HCT116 (cell line): ENCODE measurements at regions not wholly inside any gene's neighbourhood (a gene's known extent, or its start where the extent isn't known, plus 50 kb on each side); places are given as distances from the start of the nearest gene placed in this dataset.
A peak's percentile ranks its signal among the peaks of the same experiment; 100 is the strongest.

ENCODE experiments used
- ATAC-seq: fragments of 200-7000 bp; cut with Tn5 transposase; 2 replicates; pipeline ENCODE4 v1.9.1; 2020; ENCODE audit warnings: mild to moderate bottlenecking, moderate library complexity
- BruUV-seq: library from RNA; stranded (reverse); fragments of 400-500 nt; replicated peaks from 2 replicates; lab custom pipeline; 2021; lab: Mats Ljungman, UMichigan
- CTCF ChIA-PET: fragments of 300-600 bp; sonication (Branson Sonifier 250); formaldehyde crosslinking; loops from one replicate; lab custom pipeline; 2021; ENCODE audit warnings: antibody characterized with exemption; lab: Charles Lee
- POLR2A ChIA-PET: fragments of 300-600, 350-600 bp; sonication (Branson Sonifier 250); formaldehyde crosslinking; loops from one replicate; lab custom pipeline; 2021; ENCODE audit warnings: antibody characterized with exemption; lab: Charles Lee
- RAD21 ChIA-PET, 2 experiments: fragments of 300-600 bp; sonication (Branson Sonifier 250); formaldehyde crosslinking; loops; one replicate each; lab custom pipeline; 2023; ENCODE audit warnings: low total read pairs in 2 of 2; ENCODE audit not compliant: uncharacterized antibody in 2 of 2, unreplicated experiment in 2 of 2, low non-redundant PET in 1 of 2; lab: Charles Lee
- DNase-seq: peaks from one replicate; pipeline ENCODE4 v3.0.0-alpha.2; 2010; ENCODE audit warnings: low read depth, low spot score
- H2AFZ ChIP-seq: fragments of 200-600 bp; shearing (Covaris generic), sonication (generic); 2 replicates; pipeline ENCODE4 v1.6.1; 2017; ENCODE audit warnings: low read depth, mixed run types, mixed read lengths, antibody characterized with exemption, low read length; ENCODE audit not compliant: poor library complexity, severe bottlenecking
- H3K27ac ChIP-seq: 2 replicates; pipeline ENCODE4 v1.5.1; 2012; ENCODE audit warnings: low read depth, low read length
- H3K27me3 ChIP-seq: fragments of 200-600 bp; sonication (generic); 2 replicates; pipeline ENCODE4 v1.6.1; 2016; ENCODE audit warnings: mixed run types, low read length, mixed read lengths; ENCODE audit not compliant: insufficient read depth
- H3K36me3 ChIP-seq, 2 experiments: fragments of 200-500 bp in 1 of 2; fragments of 200-600 bp in 1 of 2; sonication (Bioruptor generic) in 1 of 2; sonication (generic) in 1 of 2; 2 replicates each; pipeline versions ENCODE4 v1.5.1 to v1.6.1; 2014 to 2016; ENCODE audit warnings: low read length in 2 of 2, inconsistent platforms in 1 of 2, mixed read lengths in 1 of 2, mixed run types in 1 of 2; ENCODE audit not compliant: insufficient read depth in 2 of 2, control insufficient read depth in 1 of 2
- H3K4me1 ChIP-seq, 2 experiments: fragments of 200-600 bp in 1 of 2; sonication (generic) in 1 of 2; 2 replicates each; pipeline versions ENCODE4 v1.5.1 to v1.6.1; 2012 to 2017; ENCODE audit warnings: low read length in 2 of 2, inconsistent platforms in 1 of 2, mild to moderate bottlenecking in 1 of 2, mixed read lengths in 1 of 2, mixed run types in 1 of 2, moderate library complexity in 1 of 2; ENCODE audit not compliant: insufficient read depth in 2 of 2, control insufficient read depth in 1 of 2
- H3K4me2 ChIP-seq: fragments of 200-600 bp; sonication (generic); 2 replicates; pipeline ENCODE4 v1.6.1; 2017; ENCODE audit warnings: mixed run types, low read length, mixed read lengths
- H3K4me3 ChIP-seq, 2 experiments: fragments of 200-600 bp in 1 of 2; sonication (generic) in 1 of 2; replicated peaks in 1 of 2; 2 replicates each; pipeline ENCODE4 v1.5.1; 2011 to 2016; ENCODE audit warnings: low read length in 2 of 2, control low read depth in 1 of 2, low read depth in 1 of 2, mild to moderate bottlenecking in 1 of 2, mixed read lengths in 1 of 2, mixed run types in 1 of 2
- H3K79me2 ChIP-seq: fragments of 200-600 bp; sonication (generic); 2 replicates; pipeline ENCODE4 v1.6.1; 2017; ENCODE audit warnings: mild to moderate bottlenecking, mixed run types, low read length, moderate library complexity, mixed read lengths; ENCODE audit not compliant: insufficient read depth
- H3K9ac ChIP-seq: fragments of 200-600 bp; sonication (generic); 2 replicates; pipeline ENCODE4 v1.6.1; 2016; ENCODE audit warnings: low read length, mixed read lengths
- H3K9me2 ChIP-seq: fragments of 200-600 bp; sonication (generic), shearing (Covaris generic); 2 replicates; pipeline ENCODE4 v1.6.1; 2017; ENCODE audit warnings: mixed run types, mild to moderate bottlenecking, moderate library complexity; ENCODE audit not compliant: insufficient read depth
- H3K9me3 ChIP-seq, 2 experiments: fragments of 200-500 bp in 1 of 2; fragments of 200-600 bp in 1 of 2; sonication (Bioruptor generic) in 1 of 2; sonication (generic) in 1 of 2; 2 replicates each; pipeline ENCODE4 v1.6.1; 2014 to 2017; ENCODE audit warnings: low read length in 2 of 2, mixed read lengths in 2 of 2, inconsistent platforms in 1 of 2, low read depth in 1 of 2, mild to moderate bottlenecking in 1 of 2, mixed run types in 1 of 2, moderate library complexity in 1 of 2; ENCODE audit not compliant: control insufficient read depth in 1 of 2, insufficient read depth in 1 of 2
- H4K20me1 ChIP-seq: fragments of 200-600 bp; sonication (generic), shearing (Covaris generic); 2 replicates; pipeline ENCODE4 v1.6.1; 2017; ENCODE audit warnings: mixed run types, mild to moderate bottlenecking, moderate library complexity; ENCODE audit not compliant: insufficient read depth
- EGR1 ChIP-seq: IDR thresholded peaks from 2 replicates; pipeline ENCODE4 v1.6.1; 2012; ENCODE audit warnings: low read depth
- EZH2 ChIP-seq: fragments of 200-600 bp; sonication (generic); IDR thresholded peaks from 2 replicates; pipeline ENCODE4 v1.6.1; 2017; ENCODE audit warnings: antibody characterized with exemption, mixed run types
- EZH2phosphoT487 ChIP-seq: fragments of 200-600 bp; IDR thresholded peaks from 2 replicates; pipeline ENCODE4 v1.6.1; 2018; ENCODE audit warnings: antibody characterized with exemption, borderline replicate concordance
- SP1 ChIP-seq: IDR thresholded peaks from 2 replicates; pipeline ENCODE4 v1.6.1; 2012; ENCODE audit warnings: low read depth
- YY1 ChIP-seq: IDR thresholded peaks from 2 replicates; pipeline ENCODE4 v1.6.1; 2011; ENCODE audit warnings: low read length, low read depth, moderate library complexity, mild to moderate bottlenecking; ENCODE audit not compliant: insufficient replicate concordance; ENCODE audit errors: extremely low read depth
- intact Hi-C: fragments of 100-400 bp; cut with micrococcal nuclease; formaldehyde crosslinking; loops from 2 replicates; pipeline ENCODE4 v1.10.0; 2022
- TF ChIP-seq, protein P1 (sequence below): IDR thresholded peaks from 2 replicates; pipeline ENCODE4 v1.6.1; 2012; ENCODE audit warnings: low read depth

DNA sequence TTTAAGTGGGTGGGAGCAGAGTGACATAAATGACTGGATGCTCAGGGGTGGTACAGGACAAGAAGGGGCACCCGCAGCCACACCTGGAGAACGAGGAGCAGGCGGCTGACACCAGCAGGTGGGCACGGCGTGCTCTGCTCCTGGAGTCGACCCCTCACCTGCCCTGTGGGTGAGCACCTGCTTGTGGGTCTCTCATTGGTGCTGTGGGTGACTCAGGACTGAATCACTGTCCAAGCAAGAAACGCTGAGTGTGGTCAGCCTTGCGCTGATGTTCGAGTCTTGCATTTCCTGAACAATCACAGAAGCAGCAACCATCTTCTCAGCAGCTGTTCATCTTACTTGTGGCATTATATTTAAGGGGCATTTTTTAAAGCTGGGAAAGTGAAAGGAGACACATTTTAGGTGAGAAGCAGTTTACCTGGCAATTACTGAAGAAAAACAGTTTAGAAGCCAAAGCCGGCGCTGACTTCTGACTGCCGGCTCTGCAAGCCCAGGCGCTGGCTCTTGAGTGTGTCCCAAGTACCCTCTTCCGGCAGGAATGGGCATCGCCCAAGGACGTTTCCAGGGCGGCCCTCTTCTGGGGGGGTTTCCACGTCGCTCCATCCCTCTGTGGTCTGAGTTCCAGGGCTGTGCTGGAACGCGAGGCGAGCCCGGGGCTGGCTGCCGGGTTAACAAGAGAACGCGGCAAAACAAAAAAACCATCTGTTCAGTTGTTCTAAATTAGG, 145.2 kb upstream of the PFKP start:
- no peak overlapping the region for H3K4me2 ChIP-seq
- intact Hi-C loops, result no loop called here
- TF ChIP-seq SP1 (no peak), EZH2phosphoT487 (no peak), YY1 (no peak)
- CTCF ChIA-PET, result no interaction called here
- no peaks in the 10 kb centered on the region for H3K9me3 ChIP-seq
- H3K9ac ChIP-seq, result no peak overlapping the region
- H3K27me3 ChIP-seq, result peaks cover 43% of the 10 kb centered on the region
- DNase-seq (no peak), ATAC-seq (peak; percentile 42; the same call in 1 of the 2 replicates)
- no peaks in the 10 kb centered on the region for H3K9me2 ChIP-seq
- H3K4me3 ChIP-seq, result no peak overlapping the region
- no peaks in the 10 kb centered on the region for H3K36me3 ChIP-seq
- BruUV-seq, result no TSS peak
- no peak overlapping the region for H3K27ac ChIP-seq
- no peaks in the 10 kb centered on the region for H3K4me1 ChIP-seq
- POLR2A ChIA-PET, result no interaction called here
- RAD21 ChIA-PET, result no interaction called here
- no peak overlapping the region for H2AFZ ChIP-seq
- no peaks in the 10 kb centered on the region for H3K79me2 ChIP-seq
- H4K20me1 ChIP-seq, result no peaks in the 10 kb centered on the region

DNA sequence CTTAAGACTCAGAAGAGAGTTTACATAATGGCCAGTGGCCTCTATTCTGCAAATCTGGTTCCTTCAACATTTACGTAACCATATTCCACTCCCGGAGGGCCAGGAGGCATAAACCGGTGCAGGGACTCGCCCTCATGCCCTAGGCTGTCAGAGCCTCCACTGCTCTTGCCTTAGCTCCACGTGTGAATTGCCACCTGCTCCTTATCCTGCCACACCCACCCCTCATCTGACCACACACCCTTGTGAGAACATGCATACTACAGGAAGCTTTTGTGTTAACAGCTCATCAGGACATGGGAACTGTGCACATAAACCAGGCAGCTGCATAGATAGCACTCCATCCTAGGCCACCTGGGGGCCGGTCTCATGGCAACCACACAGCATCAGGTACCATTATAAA, 146.7 kb upstream of the PFKP start:
- Histone ChIP-seq H3K4me3 (no peak overlapping the region), H3K4me1 (no peaks in the 10 kb centered on the region), H3K9me2 (no peaks in the 10 kb centered on the region), H3K4me2 (no peak overlapping the region), H3K9me3 (no peaks in the 10 kb centered on the region), H3K27me3 (peaks cover 34% of the 10 kb centered on the region), H3K27ac (no peak overlapping the region), H3K36me3 (no peaks in the 10 kb centered on the region), H2AFZ (no peak overlapping the region), H4K20me1 (no peaks in the 10 kb centered on the region), H3K79me2 (no peaks in the 10 kb centered on the region), H3K9ac (no peak overlapping the region)
- no peak for TF ChIP-seq SP1
- TF ChIP-seq EGR1, result no peak
- TF ChIP-seq EZH2, result no peak
- TF ChIP-seq, protein P1, sequence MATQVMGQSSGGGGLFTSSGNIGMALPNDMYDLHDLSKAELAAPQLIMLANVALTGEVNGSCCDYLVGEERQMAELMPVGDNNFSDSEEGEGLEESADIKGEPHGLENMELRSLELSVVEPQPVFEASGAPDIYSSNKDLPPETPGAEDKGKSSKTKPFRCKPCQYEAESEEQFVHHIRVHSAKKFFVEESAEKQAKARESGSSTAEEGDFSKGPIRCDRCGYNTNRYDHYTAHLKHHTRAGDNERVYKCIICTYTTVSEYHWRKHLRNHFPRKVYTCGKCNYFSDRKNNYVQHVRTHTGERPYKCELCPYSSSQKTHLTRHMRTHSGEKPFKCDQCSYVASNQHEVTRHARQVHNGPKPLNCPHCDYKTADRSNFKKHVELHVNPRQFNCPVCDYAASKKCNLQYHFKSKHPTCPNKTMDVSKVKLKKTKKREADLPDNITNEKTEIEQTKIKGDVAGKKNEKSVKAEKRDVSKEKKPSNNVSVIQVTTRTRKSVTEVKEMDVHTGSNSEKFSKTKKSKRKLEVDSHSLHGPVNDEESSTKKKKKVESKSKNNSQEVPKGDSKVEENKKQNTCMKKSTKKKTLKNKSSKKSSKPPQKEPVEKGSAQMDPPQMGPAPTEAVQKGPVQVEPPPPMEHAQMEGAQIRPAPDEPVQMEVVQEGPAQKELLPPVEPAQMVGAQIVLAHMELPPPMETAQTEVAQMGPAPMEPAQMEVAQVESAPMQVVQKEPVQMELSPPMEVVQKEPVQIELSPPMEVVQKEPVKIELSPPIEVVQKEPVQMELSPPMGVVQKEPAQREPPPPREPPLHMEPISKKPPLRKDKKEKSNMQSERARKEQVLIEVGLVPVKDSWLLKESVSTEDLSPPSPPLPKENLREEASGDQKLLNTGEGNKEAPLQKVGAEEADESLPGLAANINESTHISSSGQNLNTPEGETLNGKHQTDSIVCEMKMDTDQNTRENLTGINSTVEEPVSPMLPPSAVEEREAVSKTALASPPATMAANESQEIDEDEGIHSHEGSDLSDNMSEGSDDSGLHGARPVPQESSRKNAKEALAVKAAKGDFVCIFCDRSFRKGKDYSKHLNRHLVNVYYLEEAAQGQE, result no peak
- TF ChIP-seq EZH2phosphoT487, result no peak
- no peak for ATAC-seq
- BruUV-seq, result no TSS peak
- RAD21 ChIA-PET, result no interaction called here
- no peak for DNase-seq
- POLR2A ChIA-PET, result no interaction called here
- CTCF ChIA-PET, result no interaction called here
- intact Hi-C loops, result no loop called here
